GM12878 (cell line): ENCODE measurements at regions not wholly inside any gene's neighbourhood (a gene's known extent, or its start where the extent isn't known, plus 50 kb on each side); places are given as distances from the start of the nearest gene placed in this dataset.

Source experiments
- ATAC-seq: fragments of 200-7000 bp; cut with Tn5 transposase; 3 replicates; pipeline ENCODE4 v1.9.1; 2020; ENCODE audit warnings: mild to moderate bottlenecking, moderate library complexity
- BruUV-seq: library from RNA; stranded (reverse); fragments of 400-500 nt; replicated peaks from 2 replicates; lab custom pipeline; 2021; lab: Mats Ljungman, UMichigan
- CTCF ChIA-PET: fragments of 300-600 bp; sonication (Branson Sonifier 250); formaldehyde crosslinking; extraction: SDS; loops from one replicate; lab custom pipeline; 2021; ENCODE audit warnings: inconsistent platforms; lab: Yijun Ruan, JAX
- POLR2A ChIA-PET: fragments of 350-600 bp; formaldehyde crosslinking; extraction: SDS; loops from one replicate; lab custom pipeline; 2021; ENCODE audit warnings: inconsistent platforms; lab: Charles Lee
- RAD21 ChIA-PET: fragments of 300-600 bp; sonication (Branson Sonifier 250); formaldehyde crosslinking; loops from one replicate; lab custom pipeline; 2023; ENCODE audit warnings: antibody characterized with exemption; ENCODE audit not compliant: unreplicated experiment; lab: Charles Lee
- SMC1A ChIA-PET: fragments of 300-600 bp; sonication (Branson Sonifier 250); formaldehyde crosslinking; loops from one replicate; lab custom pipeline; 2023; ENCODE audit not compliant: unreplicated experiment, uncharacterized antibody; lab: Charles Lee
- DNase-seq: peaks from one replicate; pipeline ENCODE4 v3.0.0-alpha.2; 2011; ENCODE audit warnings: low read depth, low spot score
- FAIRE-seq: peaks from 3 replicates; lab custom pipeline; 2011; peaks lifted over from hg19 to GRCh38; lab: Jason Lieb, UNC
- H2AFZ ChIP-seq: 2 replicates; pipeline ENCODE4 v1.6.0; 2011; ENCODE audit warnings: low read depth, low read length, control low read depth; ENCODE audit not compliant: control insufficient read depth
- H3K27ac ChIP-seq: 2 replicates; pipeline ENCODE4 v1.5.1; 2011; ENCODE audit warnings: control low read depth; ENCODE audit not compliant: control insufficient read depth, insufficient read depth
- H3K27me3 ChIP-seq, 2 experiments: replicated peaks in 1 of 2; 2 replicates each; pipeline versions ENCODE4 v1.6.0 to v1.6.1; 2011; ENCODE audit warnings: low read length in 1 of 2; ENCODE audit not compliant: control insufficient read depth in 2 of 2, insufficient read depth in 2 of 2
- H3K36me3 ChIP-seq, 2 experiments: 2 replicates each; pipeline ENCODE4 v1.5.1; 2011; ENCODE audit warnings: low read length in 1 of 2; ENCODE audit not compliant: control insufficient read depth in 2 of 2, insufficient read depth in 2 of 2
- H3K4me1 ChIP-seq: 2 replicates; pipeline ENCODE4 v1.6.1; 2011; ENCODE audit warnings: mild to moderate bottlenecking, low read length, moderate library complexity, mixed read lengths; ENCODE audit not compliant: control insufficient read depth, insufficient read depth
- H3K4me2 ChIP-seq: 2 replicates; pipeline ENCODE4 v1.6.0; 2011; ENCODE audit warnings: control low read depth; ENCODE audit not compliant: control insufficient read depth, insufficient read depth
- H3K4me3 ChIP-seq: fragments of 200-600 bp; sonication (generic); 2 replicates; pipeline ENCODE4 v1.5.1; 2016
- H3K79me2 ChIP-seq: 2 replicates; pipeline ENCODE4 v1.6.0; 2011; ENCODE audit warnings: low read length; ENCODE audit not compliant: control insufficient read depth, insufficient read depth
- H3K9ac ChIP-seq: 2 replicates; pipeline ENCODE4 v1.8.0; 2011; ENCODE audit warnings: low read length, control low read depth, mixed read lengths; ENCODE audit not compliant: control insufficient read depth, insufficient read depth
- H3K9me3 ChIP-seq: replicated peaks from 3 replicates; pipeline ENCODE4 v1.5.1; 2011; ENCODE audit warnings: mild to moderate bottlenecking, low read length; ENCODE audit not compliant: control insufficient read depth, insufficient read depth
- H4K20me1 ChIP-seq: 2 replicates; pipeline ENCODE4 v1.6.0; 2011; ENCODE audit not compliant: control insufficient read depth, insufficient read depth
- CEBPZ ChIP-seq: fragments of 150-350 bp; IDR thresholded peaks from 2 replicates; pipeline ENCODE4 v1.6.1; 2016; ENCODE audit warnings: low read depth, low read length
- DPF2 ChIP-seq: fragments of 450-650 bp; IDR thresholded peaks from 2 replicates; pipeline ENCODE4 v1.6.1; 2017; ENCODE audit warnings: mild to moderate bottlenecking
- EP300 ChIP-seq, 2 experiments: fragments of 150-350 bp in 1 of 2; IDR thresholded peaks; 2 replicates each; pipeline ENCODE4 v1.6.1; 2011 to 2012; ENCODE audit warnings: low read depth in 2 of 2, low read length in 2 of 2, borderline replicate concordance in 1 of 2, improper control_type of control experiment in 1 of 2, inconsistent platforms in 1 of 2; ENCODE audit not compliant: control insufficient read depth in 1 of 2
- HDAC6 ChIP-seq: fragments of 200-600 bp; sonication (generic); IDR thresholded peaks from one replicate; pipeline ENCODE4 v1.8.0; 2017; ENCODE audit warnings: antibody characterized with exemption; ENCODE audit not compliant: unreplicated experiment
- KAT2A ChIP-seq: conservative IDR thresholded peaks from 2 replicates; pipeline ENCODE4 v1.6.1; 2011; ENCODE audit warnings: low read depth, low read length; ENCODE audit not compliant: control insufficient read depth
- MTA3 ChIP-seq: IDR thresholded peaks from 2 replicates; pipeline ENCODE4 v1.6.1; 2012; ENCODE audit warnings: low read length, inconsistent platforms, borderline replicate concordance
- POLR2A ChIP-seq: IDR thresholded peaks from 2 replicates; pipeline ENCODE4 v1.6.1; 2011; ENCODE audit warnings: low read depth, mild to moderate bottlenecking, low read length
- RAD21 ChIP-seq: IDR thresholded peaks from 2 replicates; pipeline ENCODE4 v1.6.1; 2011; ENCODE audit warnings: mild to moderate bottlenecking, low read depth, low read length, moderate library complexity; ENCODE audit not compliant: insufficient read depth
- SIX5 ChIP-seq: IDR thresholded peaks from 2 replicates; pipeline ENCODE4 v1.6.1; 2011; ENCODE audit warnings: mild to moderate bottlenecking, low read depth, low read length, moderate library complexity; ENCODE audit not compliant: severe bottlenecking
- SMC3 ChIP-seq: IDR thresholded peaks from 2 replicates; pipeline ENCODE4 v1.6.1; 2011; ENCODE audit warnings: low read length, improper control_type of control experiment, borderline replicate concordance
- SREBF1 ChIP-seq: IDR thresholded peaks from 2 replicates; pipeline ENCODE4 v1.6.1; 2012; ENCODE audit warnings: mild to moderate bottlenecking, low read length
- SUPT20H ChIP-seq: IDR thresholded peaks from 2 replicates; pipeline ENCODE4 v1.6.1; 2011; ENCODE audit warnings: low read depth, mild to moderate bottlenecking, low read length, moderate library complexity, borderline replicate concordance; ENCODE audit not compliant: control insufficient read depth
- ZBTB33 ChIP-seq: fragments of 450-650 bp; IDR thresholded peaks from 2 replicates; pipeline ENCODE4 v1.6.1; 2017; ENCODE audit warnings: mild to moderate bottlenecking
- WGBS: methylation state at CpG from one replicate; pipeline ENCODE4 v1.1.6; 2016; ENCODE audit warnings: low lambda C conversion rate; ENCODE audit not compliant: insufficient replicate concordance, insufficient coverage; ENCODE audit errors: missing lambda C conversion rate; 5-methylcytosine and 5-hydroxymethylcytosine counted together
- in situ Hi-C: fragments of 300-500 bp; cut with MboI; formaldehyde crosslinking; loops from 9 replicates; pipeline ENCODE4 v1.14.3; 2018; ENCODE audit warnings: mixed read lengths
- intact Hi-C: fragments of 100-400 bp; cut with micrococcal nuclease; formaldehyde crosslinking; loops from one replicate; pipeline ENCODE4 v1.14.2; 2022; ENCODE audit not compliant: unreplicated experiment

GRCh38 chr7:68015122-68015977 lies 1018.7 kb downstream of the TYW1 start:
- Histone ChIP-seq H3K9me3 (no peaks in the 10 kb centered on the region; the same call in 2 of the 3 replicates), H4K20me1 (no peaks in the 10 kb centered on the region), H3K9ac (no peak overlapping the region), H3K4me1 (no peaks in the 10 kb centered on the region), H3K4me2 (no peak overlapping the region), H3K4me3 (no peak overlapping the region), H3K27ac (no peak overlapping the region), H3K79me2 (no peaks in the 10 kb centered on the region), H3K27me3 (no peaks in the 10 kb centered on the region), H2AFZ (no peak overlapping the region), H3K36me3 (no peaks in the 10 kb centered on the region)
- ATAC-seq (no peak), FAIRE-seq (no peak), DNase-seq (no peak)
- RAD21 ChIA-PET, result no interaction called here
- no peak for TF ChIP-seq SMC3
- TF ChIP-seq POLR2A, result no peak
- no peak for TF ChIP-seq KAT2A
- TF ChIP-seq EP300 (IDR thresholded peaks at IDR 0.05; ENCODE audit: borderline replicate concordance in 1 of 2, control insufficient read depth in 1 of 2, low read depth in 2 of 2, low read length in 2 of 2), result no peak
- TF ChIP-seq CEBPZ, result no peak
- TF ChIP-seq ZBTB33, result no peak
- TF ChIP-seq RAD21, result no peak
- no peak for TF ChIP-seq HDAC6
- TF ChIP-seq SIX5, result no peak
- TF ChIP-seq SREBF1, result no peak
- no peak for TF ChIP-seq MTA3
- no peak for TF ChIP-seq DPF2
- no peak for TF ChIP-seq SUPT20H
- SMC1A ChIA-PET, result no interaction called here
- in situ Hi-C loops (no loop called here), intact Hi-C loops (no loop called here)
- POLR2A ChIA-PET, result no interaction called here
- CTCF ChIA-PET, result no interaction called here
- WGBS, result 60% methylated on average over 5 of the region's 5 CpGs
- BruUV-seq, result no TSS peak
